ENCODE measurements at regions not wholly inside any gene's neighbourhood (a gene's known extent, or its start where the extent isn't known, plus 50 kb on each side); places are given as distances from the start of the nearest gene placed in this dataset.

DNA sequence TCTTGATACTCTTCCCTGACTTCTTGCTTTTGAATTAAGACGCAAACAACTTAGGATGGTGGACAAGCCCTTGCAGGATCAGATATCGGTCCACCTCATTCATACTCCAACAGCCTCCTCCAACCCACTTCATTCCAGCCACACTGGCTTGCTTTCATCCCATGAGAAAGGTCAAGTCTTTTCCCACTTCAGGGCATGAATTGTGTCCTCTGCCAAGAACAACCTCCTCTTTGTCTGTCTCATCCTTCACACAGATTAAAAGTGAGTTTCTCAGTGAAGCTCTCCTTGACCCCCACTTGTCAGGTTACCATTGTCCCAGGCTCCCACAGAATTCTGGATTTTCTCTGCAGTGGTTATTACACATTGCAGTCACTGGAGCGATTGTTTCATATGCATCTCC lies 91.8 kb upstream of the TGM3 start:
- TF ChIP-seq CTCF (conservative IDR thresholded peaks at IDR 0.05; ENCODE audit: low read depth, low read length) (no peak), EZH2 (IDR thresholded peaks at IDR 0.05; ENCODE audit: low read length, unreplicated experiment) (no peak), EZH2phosphoT487 (IDR thresholded peaks at IDR 0.05; ENCODE audit: borderline replicate concordance, low read length) (no peak)
